ENCODE measurements at regions not wholly inside any gene's neighbourhood (a gene's known extent, or its start where the extent isn't known, plus 50 kb on each side); places are given as distances from the start of the nearest gene placed in this dataset.

GRCh38 chr14:35234012-35234805, 58.0 kb upstream of the PSMA6 start:
- TF ChIP-seq ZFX (IDR thresholded peaks at IDR 0.05; ENCODE audit: borderline replicate concordance) (no peak), CTCF (IDR thresholded peaks at IDR 0.05) (no peak)
- H3K27ac ChIP-seq: no peak overlapping the region

GRCh38 chr14:35235840-35236239, 56.3 kb upstream of the PSMA6 start:
- no peak for TF ChIP-seq CTCF (IDR thresholded peaks at IDR 0.05)
- no peak for TF ChIP-seq ZFX (IDR thresholded peaks at IDR 0.05; ENCODE audit: borderline replicate concordance)
- no peak overlapping the region for H3K27ac ChIP-seq

GRCh38 chr14:35236806-35237205, 55.4 kb upstream of the PSMA6 start:
- no peak overlapping the region for H3K27ac ChIP-seq
- TF ChIP-seq CTCF (IDR thresholded peaks at IDR 0.05) (no peak), ZFX (IDR thresholded peaks at IDR 0.05; ENCODE audit: borderline replicate concordance) (no peak)

GRCh38 chr14:35240231-35240630, 52.0 kb upstream of the PSMA6 start:
- TF ChIP-seq CTCF (IDR thresholded peaks at IDR 0.05) (no peak), ZFX (IDR thresholded peaks at IDR 0.05; ENCODE audit: borderline replicate concordance) (no peak)
- H3K27ac ChIP-seq: no peak overlapping the region
